ENCODE measurements at regions not wholly inside any gene's neighbourhood (a gene's known extent, or its start where the extent isn't known, plus 50 kb on each side); places are given as distances from the start of the nearest gene placed in this dataset.

GRCh38 chr20:12211361-12211760 is 293.7 kb downstream of the BTBD3 start:
- POLR2A ChIA-PET = no interaction called here
- CTCF ChIA-PET = interaction anchor here (0.9 to 1.3 kb wide), 3 partner anchors 11 to 58 kb away, joined by 3 to 5 read pairs (median 3); no protein-coding TSS in a partner anchor
- DNase-seq (ENCODE audit: extremely low spot score) = no peak
- TF ChIP-seq CTCF (IDR thresholded peaks at IDR 0.05; ENCODE audit: control extremely low read depth, extremely low read depth, low read depth, missing control alignments) = no peak

GRCh38 chr20:12217382-12217781 is 299.7 kb downstream of the BTBD3 start:
- TF ChIP-seq CTCF (IDR thresholded peaks at IDR 0.05; ENCODE audit: control extremely low read depth, extremely low read depth, low read depth, missing control alignments) = no peak
- no peak for DNase-seq (ENCODE audit: extremely low spot score)
- CTCF ChIA-PET = interaction anchor here (2.1 to 2.2 kb wide), 2 partner anchors 10 to 22 kb away, joined by 5 to 6 read pairs; no protein-coding TSS in a partner anchor
- POLR2A ChIA-PET = no interaction called here

- TF ChIP-seq CTCF (IDR thresholded peaks at IDR 0.05; ENCODE audit: control extremely low read depth, extremely low read depth, low read depth, missing control alignments) = no peak
- ChIA-PET CTCF (no interaction called here), POLR2A (no interaction called here)
- no peak for DNase-seq (ENCODE audit: extremely low spot score)
Observed at GRCh38 chr20:12219798-12220197, 302.1 kb downstream of the BTBD3 start.

- DNase-seq (ENCODE audit: extremely low spot score) = no peak
- no peak for TF ChIP-seq CTCF (IDR thresholded peaks at IDR 0.05; ENCODE audit: control extremely low read depth, extremely low read depth, low read depth, missing control alignments)
- ChIA-PET CTCF (no interaction called here), POLR2A (no interaction called here)
Observed at GRCh38 chr20:12223057-12223456, 305.4 kb downstream of the BTBD3 start.

GRCh38 chr20:12225898-12226297 is 308.2 kb downstream of the BTBD3 start:
- DNase-seq (ENCODE audit: extremely low spot score) = no peak
- ChIA-PET POLR2A (no interaction called here), CTCF (no interaction called here)
- TF ChIP-seq CTCF (IDR thresholded peaks at IDR 0.05; ENCODE audit: control extremely low read depth, extremely low read depth, low read depth, missing control alignments) = no peak

- TF ChIP-seq CTCF (IDR thresholded peaks at IDR 0.05; ENCODE audit: control extremely low read depth, extremely low read depth, low read depth, missing control alignments) = no peak
- POLR2A ChIA-PET = no interaction called here
- CTCF ChIA-PET = no interaction called here
- no peak for DNase-seq (ENCODE audit: extremely low spot score)
Observed at GRCh38 chr20:12229891-12230290, 312.2 kb downstream of the BTBD3 start.

- ChIA-PET CTCF (no interaction called here), POLR2A (no interaction called here)
- no peak for DNase-seq (ENCODE audit: extremely low spot score)
- TF ChIP-seq CTCF (IDR thresholded peaks at IDR 0.05; ENCODE audit: control extremely low read depth, extremely low read depth, low read depth, missing control alignments) = no peak
Observed at GRCh38 chr20:12237772-12238171, 320.1 kb downstream of the BTBD3 start.

All from GM10248 (cell line).